SH-SY5Y (cell line): ENCODE measurements at regions not wholly inside any gene's neighbourhood (a gene's known extent, or its start where the extent isn't known, plus 50 kb on each side); places are given as distances from the start of the nearest gene placed in this dataset.

ENCODE experiments used
- GATA2 ChIP-seq: IDR thresholded peaks from 2 replicates; pipeline ENCODE4 v1.6.1; 2011; ENCODE audit warnings: mild to moderate bottlenecking, low read depth, low read length
- GATA3 ChIP-seq: IDR thresholded peaks from 2 replicates; pipeline ENCODE4 v1.6.1; 2011; ENCODE audit warnings: low read depth, mild to moderate bottlenecking, low read length, moderate library complexity

DNA sequence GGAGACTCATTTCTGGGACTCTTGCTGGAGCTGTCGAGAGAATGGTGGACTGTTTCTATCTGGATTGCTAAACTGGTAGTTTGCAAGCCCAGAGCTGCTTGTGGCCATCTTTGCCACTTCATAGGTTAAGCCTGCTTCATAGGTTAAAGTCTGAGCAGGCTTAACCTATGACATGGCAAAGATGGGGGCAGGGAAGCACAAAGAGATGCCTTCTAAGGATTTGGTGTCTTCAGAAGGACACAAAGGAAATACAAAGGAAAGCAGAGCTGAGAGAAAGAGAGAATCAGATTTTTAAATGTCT lies 78.4 kb upstream of the MAX start:
- TF ChIP-seq GATA2: no peak
- no peak for TF ChIP-seq GATA3
